GM12878 (cell line): ENCODE measurements at regions not wholly inside any gene's neighbourhood (a gene's known extent, or its start where the extent isn't known, plus 50 kb on each side); places are given as distances from the start of the nearest gene placed in this dataset.

ENCODE experiments used
- ATAC-seq: fragments of 200-7000 bp; cut with Tn5 transposase; 3 replicates; pipeline ENCODE4 v1.9.1; 2020; ENCODE audit warnings: mild to moderate bottlenecking, moderate library complexity
- BruUV-seq: library from RNA; stranded (reverse); fragments of 400-500 nt; replicated peaks from 2 replicates; lab custom pipeline; 2021; lab: Mats Ljungman, UMichigan
- CTCF ChIA-PET: fragments of 300-600 bp; sonication (Branson Sonifier 250); formaldehyde crosslinking; extraction: SDS; loops from one replicate; lab custom pipeline; 2021; ENCODE audit warnings: inconsistent platforms; lab: Yijun Ruan, JAX
- POLR2A ChIA-PET: fragments of 350-600 bp; formaldehyde crosslinking; extraction: SDS; loops from one replicate; lab custom pipeline; 2021; ENCODE audit warnings: inconsistent platforms; lab: Charles Lee
- RAD21 ChIA-PET: fragments of 300-600 bp; sonication (Branson Sonifier 250); formaldehyde crosslinking; loops from one replicate; lab custom pipeline; 2023; ENCODE audit warnings: antibody characterized with exemption; ENCODE audit not compliant: unreplicated experiment; lab: Charles Lee
- SMC1A ChIA-PET: fragments of 300-600 bp; sonication (Branson Sonifier 250); formaldehyde crosslinking; loops from one replicate; lab custom pipeline; 2023; ENCODE audit not compliant: unreplicated experiment, uncharacterized antibody; lab: Charles Lee
- DNase-seq: peaks from one replicate; pipeline ENCODE4 v3.0.0-alpha.2; 2011; ENCODE audit warnings: low read depth, low spot score
- FAIRE-seq: peaks from 3 replicates; lab custom pipeline; 2011; peaks lifted over from hg19 to GRCh38; lab: Jason Lieb, UNC
- H2AFZ ChIP-seq: 2 replicates; pipeline ENCODE4 v1.6.0; 2011; ENCODE audit warnings: low read depth, low read length, control low read depth; ENCODE audit not compliant: control insufficient read depth
- H3K27ac ChIP-seq: 2 replicates; pipeline ENCODE4 v1.5.1; 2011; ENCODE audit warnings: control low read depth; ENCODE audit not compliant: control insufficient read depth, insufficient read depth
- H3K27me3 ChIP-seq, 2 experiments: replicated peaks in 1 of 2; 2 replicates each; pipeline versions ENCODE4 v1.6.0 to v1.6.1; 2011; ENCODE audit warnings: low read length in 1 of 2; ENCODE audit not compliant: control insufficient read depth in 2 of 2, insufficient read depth in 2 of 2
- H3K36me3 ChIP-seq, 2 experiments: 2 replicates each; pipeline ENCODE4 v1.5.1; 2011; ENCODE audit warnings: low read length in 1 of 2; ENCODE audit not compliant: control insufficient read depth in 2 of 2, insufficient read depth in 2 of 2
- H3K4me1 ChIP-seq: 2 replicates; pipeline ENCODE4 v1.6.1; 2011; ENCODE audit warnings: mild to moderate bottlenecking, low read length, moderate library complexity, mixed read lengths; ENCODE audit not compliant: control insufficient read depth, insufficient read depth
- H3K4me2 ChIP-seq: 2 replicates; pipeline ENCODE4 v1.6.0; 2011; ENCODE audit warnings: control low read depth; ENCODE audit not compliant: control insufficient read depth, insufficient read depth
- H3K4me3 ChIP-seq: fragments of 200-600 bp; sonication (generic); 2 replicates; pipeline ENCODE4 v1.5.1; 2016
- H3K79me2 ChIP-seq: 2 replicates; pipeline ENCODE4 v1.6.0; 2011; ENCODE audit warnings: low read length; ENCODE audit not compliant: control insufficient read depth, insufficient read depth
- H3K9ac ChIP-seq: 2 replicates; pipeline ENCODE4 v1.8.0; 2011; ENCODE audit warnings: low read length, control low read depth, mixed read lengths; ENCODE audit not compliant: control insufficient read depth, insufficient read depth
- H3K9me3 ChIP-seq: replicated peaks from 3 replicates; pipeline ENCODE4 v1.5.1; 2011; ENCODE audit warnings: mild to moderate bottlenecking, low read length; ENCODE audit not compliant: control insufficient read depth, insufficient read depth
- H4K20me1 ChIP-seq: 2 replicates; pipeline ENCODE4 v1.6.0; 2011; ENCODE audit not compliant: control insufficient read depth, insufficient read depth
- ASH2L ChIP-seq: fragments of 300-600, 200-600 bp; sonication (generic); IDR thresholded peaks from 2 replicates; pipeline ENCODE4 v1.6.1; 2017; ENCODE audit warnings: low read depth, mild to moderate bottlenecking, borderline replicate concordance
- CHD1 ChIP-seq: IDR thresholded peaks from 2 replicates; pipeline ENCODE4 v1.6.1; 2012; ENCODE audit warnings: low read depth, low read length, improper control_type of control experiment
- IKZF2 ChIP-seq, 2 experiments: fragments of 450-650 bp; IDR thresholded peaks; 2 replicates each; pipeline ENCODE4 v1.6.1; 2017; ENCODE audit warnings: mild to moderate bottlenecking in 2 of 2, moderate library complexity in 2 of 2
- JUNB ChIP-seq: IDR thresholded peaks from 2 replicates; pipeline ENCODE4 v1.6.1; 2016; ENCODE audit warnings: antibody characterized with exemption, mild to moderate bottlenecking
- MYB ChIP-seq: fragments of 150-350 bp; IDR thresholded peaks from 2 replicates; pipeline ENCODE4 v1.6.1; 2014; ENCODE audit warnings: mild to moderate bottlenecking, low read depth, low read length, borderline replicate concordance
- MYC ChIP-seq: IDR thresholded peaks from 2 replicates; pipeline ENCODE4 v1.6.1; 2011; ENCODE audit warnings: mild to moderate bottlenecking, low read length, moderate library complexity, inconsistent platforms; ENCODE audit not compliant: insufficient read depth, insufficient replicate concordance, insufficient read length, severe bottlenecking
- NFYB ChIP-seq: IDR thresholded peaks from 2 replicates; pipeline ENCODE4 v1.6.1; 2011; ENCODE audit warnings: low read depth, mild to moderate bottlenecking, low read length, improper control_type of control experiment, moderate library complexity; ENCODE audit not compliant: insufficient read depth
- PAX8 ChIP-seq: fragments of 450-650 bp; IDR thresholded peaks from 2 replicates; pipeline ENCODE4 v1.6.1; 2017; ENCODE audit warnings: mild to moderate bottlenecking, moderate library complexity
- RAD51 ChIP-seq: fragments of 450-650 bp; IDR thresholded peaks from 2 replicates; pipeline ENCODE4 v1.6.1; 2016; ENCODE audit warnings: moderate library complexity, mild to moderate bottlenecking, inconsistent platforms
- SIN3A ChIP-seq: IDR thresholded peaks from 2 replicates; pipeline ENCODE4 v1.6.1; 2012; ENCODE audit warnings: low read depth, low read length, improper control_type of control experiment
- SP1 ChIP-seq: IDR thresholded peaks from one replicate; pipeline ENCODE4 v1.6.1; 2011; ENCODE audit warnings: low read depth, low read length
- SREBF2 ChIP-seq: IDR thresholded peaks from 2 replicates; pipeline ENCODE4 v1.6.1; 2012; ENCODE audit warnings: mild to moderate bottlenecking, low read length
- SUPT20H ChIP-seq: IDR thresholded peaks from 2 replicates; pipeline ENCODE4 v1.6.1; 2011; ENCODE audit warnings: low read depth, mild to moderate bottlenecking, low read length, moderate library complexity, borderline replicate concordance; ENCODE audit not compliant: control insufficient read depth
- TARDBP ChIP-seq: IDR thresholded peaks from 2 replicates; pipeline ENCODE4 v1.6.1; 2016; ENCODE audit warnings: borderline replicate concordance
- YY1 ChIP-seq: IDR thresholded peaks from 2 replicates; pipeline ENCODE4 v1.6.1; 2011; ENCODE audit warnings: low read depth, mild to moderate bottlenecking, low read length
- WGBS: methylation state at CpG from one replicate; pipeline ENCODE4 v1.1.6; 2016; ENCODE audit warnings: low lambda C conversion rate; ENCODE audit not compliant: insufficient replicate concordance, insufficient coverage; ENCODE audit errors: missing lambda C conversion rate; 5-methylcytosine and 5-hydroxymethylcytosine counted together
- in situ Hi-C: fragments of 300-500 bp; cut with MboI; formaldehyde crosslinking; loops from 9 replicates; pipeline ENCODE4 v1.14.3; 2018; ENCODE audit warnings: mixed read lengths
- intact Hi-C: fragments of 100-400 bp; cut with micrococcal nuclease; formaldehyde crosslinking; loops from one replicate; pipeline ENCODE4 v1.14.2; 2022; ENCODE audit not compliant: unreplicated experiment
- TF ChIP-seq, protein P1 (sequence below): IDR thresholded peaks from 2 replicates; pipeline ENCODE4 v1.6.1; 2012; ENCODE audit warnings: low read depth, low read length, improper control_type of control experiment
- TF ChIP-seq, protein P2 (sequence below): fragments of 450-650 bp; formaldehyde crosslinking; IDR thresholded peaks from 2 replicates; pipeline ENCODE4 v1.4.0; 2022; ENCODE audit warnings: mild to moderate bottlenecking, moderate library complexity

DNA sequence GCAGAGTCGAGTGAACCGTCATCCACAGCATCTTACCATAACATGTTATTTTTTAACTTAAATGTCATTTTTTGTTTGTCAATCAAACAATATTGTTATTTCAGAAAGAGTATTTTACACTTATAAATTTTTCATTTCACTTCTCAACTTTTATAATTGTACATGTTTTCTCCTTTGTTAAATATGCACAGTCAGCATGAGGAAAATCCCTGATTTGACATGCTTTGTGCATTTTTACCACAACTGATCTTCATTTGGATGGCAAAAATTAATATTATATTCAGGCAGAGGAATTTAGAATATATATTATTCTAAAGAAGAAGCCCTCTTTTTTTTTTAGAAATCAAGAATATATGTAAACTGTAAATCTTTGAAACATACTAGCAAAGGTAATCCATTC lies 958.0 kb upstream of the PCDH7 start:
- FAIRE-seq: no peak
- Histone ChIP-seq H3K27me3 (no peaks in the 10 kb centered on the region), H3K9ac (no peak overlapping the region), H3K36me3 (no peaks in the 10 kb centered on the region), H3K79me2 (no peaks in the 10 kb centered on the region), H4K20me1 (no peaks in the 10 kb centered on the region), H3K27ac (no peak overlapping the region), H3K4me2 (no peak overlapping the region), H3K4me3 (no peak overlapping the region), H2AFZ (no peak overlapping the region), H3K9me3 (no peaks in the 10 kb centered on the region), H3K4me1 (no peaks in the 10 kb centered on the region)
- SMC1A ChIA-PET: no interaction called here
- intact Hi-C loops: no loop called here
- RAD21 ChIA-PET: no interaction called here
- 40% methylated on average over 2 of the region's 2 CpGs for WGBS
- CTCF ChIA-PET: no interaction called here
- no TSS peak for BruUV-seq
- in situ Hi-C loops: no loop called here
- no peak for TF ChIP-seq ASH2L
- no peak for TF ChIP-seq JUNB
- no peak for TF ChIP-seq RAD51
- no peak for TF ChIP-seq YY1
- TF ChIP-seq SP1: no peak
- TF ChIP-seq MYB: no peak
- TF ChIP-seq, protein P1, sequence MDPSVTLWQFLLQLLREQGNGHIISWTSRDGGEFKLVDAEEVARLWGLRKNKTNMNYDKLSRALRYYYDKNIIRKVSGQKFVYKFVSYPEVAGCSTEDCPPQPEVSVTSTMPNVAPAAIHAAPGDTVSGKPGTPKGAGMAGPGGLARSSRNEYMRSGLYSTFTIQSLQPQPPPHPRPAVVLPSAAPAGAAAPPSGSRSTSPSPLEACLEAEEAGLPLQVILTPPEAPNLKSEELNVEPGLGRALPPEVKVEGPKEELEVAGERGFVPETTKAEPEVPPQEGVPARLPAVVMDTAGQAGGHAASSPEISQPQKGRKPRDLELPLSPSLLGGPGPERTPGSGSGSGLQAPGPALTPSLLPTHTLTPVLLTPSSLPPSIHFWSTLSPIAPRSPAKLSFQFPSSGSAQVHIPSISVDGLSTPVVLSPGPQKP: no peak
- DNase-seq: no peak
- POLR2A ChIA-PET: no interaction called here
- ATAC-seq: no peak

DNA sequence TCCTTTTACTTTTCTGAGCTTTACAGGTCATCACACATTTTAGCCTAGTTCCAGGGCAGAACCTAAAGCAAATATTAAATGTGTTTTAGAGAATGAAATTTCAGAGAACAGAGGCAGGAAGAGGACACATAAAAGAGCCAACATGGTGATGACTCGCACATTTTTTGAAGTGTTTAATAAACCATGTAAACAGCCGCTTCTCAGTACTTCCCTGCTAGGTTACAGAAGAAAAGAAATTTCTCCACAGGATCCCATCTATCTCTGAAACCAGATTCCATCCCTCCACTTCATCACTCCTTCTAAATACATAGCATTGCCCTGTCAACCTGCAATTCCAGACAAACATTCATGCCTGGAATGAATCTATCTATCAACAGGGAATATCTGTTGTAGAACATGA lies 949.5 kb upstream of the PCDH7 start:
- DNase-seq (no peak), ATAC-seq (no peak), FAIRE-seq (no peak)
- H3K79me2 ChIP-seq: no peaks in the 10 kb centered on the region
- in situ Hi-C loops: no loop called here
- no peaks in the 10 kb centered on the region for H3K27me3 ChIP-seq
- H3K4me1 ChIP-seq: no peaks in the 10 kb centered on the region
- no peaks in the 10 kb centered on the region for H3K36me3 ChIP-seq
- ChIA-PET RAD21 (no interaction called here), CTCF (no interaction called here), SMC1A (no interaction called here), POLR2A (no interaction called here)
- H3K27ac ChIP-seq: no peak overlapping the region
- no peak overlapping the region for H2AFZ ChIP-seq
- no peaks in the 10 kb centered on the region for H4K20me1 ChIP-seq
- no peaks in the 10 kb centered on the region for H3K9me3 ChIP-seq
- H3K9ac ChIP-seq: no peak overlapping the region
- BruUV-seq: no TSS peak
- no peak overlapping the region for H3K4me2 ChIP-seq
- intact Hi-C loops: no loop called here
- WGBS: 21% methylated on average over 2 of the region's 2 CpGs
- H3K4me3 ChIP-seq: no peak overlapping the region
- TF ChIP-seq CHD1 (no peak), PAX8 (no peak), SIN3A (no peak), MYC (no peak), RAD51 (no peak), SUPT20H (no peak), IKZF2 (IDR thresholded peaks at IDR 0.05) (no peak), NFYB (no peak), YY1 (no peak), TARDBP (no peak), SREBF2 (no peak)
- TF ChIP-seq, protein P2, sequence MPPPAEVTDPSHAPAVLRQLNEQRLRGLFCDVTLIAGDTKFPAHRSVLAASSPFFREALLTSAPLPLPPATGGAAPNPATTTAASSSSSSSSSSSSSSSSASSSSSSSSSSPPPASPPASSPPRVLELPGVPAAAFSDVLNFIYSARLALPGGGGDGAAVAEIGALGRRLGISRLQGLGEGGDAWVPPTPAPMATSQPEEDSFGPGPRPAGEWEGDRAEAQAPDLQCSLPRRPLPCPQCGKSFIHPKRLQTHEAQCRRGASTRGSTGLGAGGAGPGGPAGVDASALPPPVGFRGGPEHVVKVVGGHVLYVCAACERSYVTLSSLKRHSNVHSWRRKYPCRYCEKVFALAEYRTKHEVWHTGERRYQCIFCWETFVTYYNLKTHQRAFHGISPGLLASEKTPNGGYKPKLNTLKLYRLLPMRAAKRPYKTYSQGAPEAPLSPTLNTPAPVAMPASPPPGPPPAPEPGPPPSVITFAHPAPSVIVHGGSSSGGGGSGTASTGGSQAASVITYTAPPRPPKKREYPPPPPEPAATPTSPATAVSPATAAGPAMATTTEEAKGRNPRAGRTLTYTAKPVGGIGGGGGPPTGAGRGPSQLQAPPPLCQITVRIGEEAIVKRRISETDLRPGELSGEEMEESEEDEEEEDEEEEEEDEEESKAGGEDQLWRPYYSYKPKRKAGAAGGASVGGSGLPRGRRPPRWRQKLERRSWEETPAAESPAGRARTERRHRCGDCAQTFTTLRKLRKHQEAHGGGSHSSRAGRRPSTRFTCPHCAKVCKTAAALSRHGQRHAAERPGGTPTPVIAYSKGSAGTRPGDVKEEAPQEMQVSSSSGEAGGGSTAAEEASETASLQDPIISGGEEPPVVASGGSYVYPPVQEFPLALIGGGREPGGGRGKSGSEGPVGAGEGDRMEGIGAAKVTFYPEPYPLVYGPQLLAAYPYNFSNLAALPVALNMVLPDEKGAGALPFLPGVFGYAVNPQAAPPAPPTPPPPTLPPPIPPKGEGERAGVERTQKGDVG: no peak
